Uterus (tissue), 2 donors: ENCODE measurements at regions not wholly inside any gene's neighbourhood (a gene's known extent, or its start where the extent isn't known, plus 50 kb on each side); places are given as distances from the start of the nearest gene placed in this dataset.

Source experiments
- POLR2A ChIP-seq, 2 donors: fragments of 450-650 bp; IDR thresholded peaks; one replicate each; pipeline ENCODE4 v1.6.1; 2016; ENCODE audit warnings: antibody characterized with exemption in 2 of 2, mild to moderate bottlenecking in 1 of 2, moderate library complexity in 1 of 2
- TF ChIP-seq, protein P1 (sequence below), 4 experiments: fragments of 200-600 bp in 2 of 4; fragments of 450-650 bp in 2 of 4; sonication (generic) in 2 of 4; IDR thresholded peaks; one replicate each; pipeline ENCODE4 v1.5.1; 2016 to 2019; ENCODE audit warnings: antibody characterized with exemption in 4 of 4, mild to moderate bottlenecking in 2 of 4, moderate library complexity in 1 of 4

DNA sequence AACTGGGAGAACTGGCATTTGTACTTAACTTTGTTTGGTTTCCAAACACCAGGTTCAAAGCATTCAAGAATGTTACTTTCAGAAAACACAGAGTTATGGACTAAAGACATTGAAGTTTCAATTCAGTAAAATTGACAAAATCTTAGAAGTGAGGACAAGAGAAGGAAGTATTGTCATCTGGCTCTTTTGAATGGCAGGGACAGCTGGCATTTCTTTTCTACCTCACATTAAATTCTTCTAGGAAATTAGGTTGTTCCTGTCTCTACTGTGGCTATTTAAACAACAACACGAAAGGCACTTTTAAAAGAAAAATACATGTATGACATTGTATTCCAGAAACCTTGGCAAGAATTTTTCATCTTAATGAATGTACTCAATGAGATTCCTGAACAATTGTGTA, 600.0 kb upstream of the CA10 start:
- TF ChIP-seq, protein P1, sequence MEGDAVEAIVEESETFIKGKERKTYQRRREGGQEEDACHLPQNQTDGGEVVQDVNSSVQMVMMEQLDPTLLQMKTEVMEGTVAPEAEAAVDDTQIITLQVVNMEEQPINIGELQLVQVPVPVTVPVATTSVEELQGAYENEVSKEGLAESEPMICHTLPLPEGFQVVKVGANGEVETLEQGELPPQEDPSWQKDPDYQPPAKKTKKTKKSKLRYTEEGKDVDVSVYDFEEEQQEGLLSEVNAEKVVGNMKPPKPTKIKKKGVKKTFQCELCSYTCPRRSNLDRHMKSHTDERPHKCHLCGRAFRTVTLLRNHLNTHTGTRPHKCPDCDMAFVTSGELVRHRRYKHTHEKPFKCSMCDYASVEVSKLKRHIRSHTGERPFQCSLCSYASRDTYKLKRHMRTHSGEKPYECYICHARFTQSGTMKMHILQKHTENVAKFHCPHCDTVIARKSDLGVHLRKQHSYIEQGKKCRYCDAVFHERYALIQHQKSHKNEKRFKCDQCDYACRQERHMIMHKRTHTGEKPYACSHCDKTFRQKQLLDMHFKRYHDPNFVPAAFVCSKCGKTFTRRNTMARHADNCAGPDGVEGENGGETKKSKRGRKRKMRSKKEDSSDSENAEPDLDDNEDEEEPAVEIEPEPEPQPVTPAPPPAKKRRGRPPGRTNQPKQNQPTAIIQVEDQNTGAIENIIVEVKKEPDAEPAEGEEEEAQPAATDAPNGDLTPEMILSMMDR (IDR thresholded peaks at IDR 0.05): no peak
- TF ChIP-seq POLR2A (IDR thresholded peaks at IDR 0.05): no peak
